Cardiac fibroblast (primary cell): ENCODE measurements at regions not wholly inside any gene's neighbourhood (a gene's known extent, or its start where the extent isn't known, plus 50 kb on each side); places are given as distances from the start of the nearest gene placed in this dataset.

ENCODE experiments used
- DNase-seq, 2 donors: peaks; one replicate each; pipeline versions ENCODE4 v3.0.0 to v3.0.0-alpha.2; 2010; ENCODE audit warnings: low read depth in 2 of 2
- H3K4me3 ChIP-seq, 2 donors: replicated peaks in 1 of 2; 1 replicate in 1 of 2; 2 replicates in 1 of 2; pipeline ENCODE4 v1.5.1; 2011; ENCODE audit warnings: low read depth in 2 of 2, low read length in 2 of 2, mild to moderate bottlenecking in 2 of 2, moderate library complexity in 1 of 2
- CTCF ChIP-seq: IDR thresholded peaks from one replicate; pipeline ENCODE4 v1.5.1; 2011; ENCODE audit warnings: low read depth, mild to moderate bottlenecking, low read length, inconsistent platforms

GRCh38 chr9:3054017-3054586 lies 210.2 kb upstream of the PUM3 start:
- TF ChIP-seq CTCF, result no peak
- no peak overlapping the region for H3K4me3 ChIP-seq
- DNase-seq, result no peak

- DNase-seq, result no peak
- no peak for TF ChIP-seq CTCF
- H3K4me3 ChIP-seq, result no peak overlapping the region
Measured at GRCh38 chr9:3049636-3050035, 205.7 kb upstream of the PUM3 start.

- no peak overlapping the region for H3K4me3 ChIP-seq
- TF ChIP-seq CTCF, result no peak
- DNase-seq, result no peak
Measured at GRCh38 chr9:3047912-3048311, 204.0 kb upstream of the PUM3 start.

- no peak for TF ChIP-seq CTCF
- DNase-seq, result no peak
Measured at GRCh38 chr9:3045153-3045552, 201.3 kb upstream of the PUM3 start.

GRCh38 chr9:3043369-3043768 lies 199.5 kb upstream of the PUM3 start:
- peak in 1 of 2 donors; percentile 57 for DNase-seq
- TF ChIP-seq CTCF, result no peak
- no peak overlapping the region for H3K4me3 ChIP-seq

More at GRCh38 chr9:3045153-3045552, 201.3 kb upstream of the PUM3 start:
- H3K4me3 ChIP-seq, result no peak overlapping the region

GRCh38 chr9:3040761-3041160 lies 196.9 kb upstream of the PUM3 start:
- TF ChIP-seq CTCF, result no peak
- no peak overlapping the region for H3K4me3 ChIP-seq
- DNase-seq, result no peak

- TF ChIP-seq CTCF, result no peak
- no peak for DNase-seq
- H3K4me3 ChIP-seq, result no peak overlapping the region
Measured at GRCh38 chr9:3036333-3036700, 192.4 kb upstream of the PUM3 start.
